Glutamatergic neuron (in vitro differentiated cells): ENCODE measurements at regions not wholly inside any gene's neighbourhood (a gene's known extent, or its start where the extent isn't known, plus 50 kb on each side); places are given as distances from the start of the nearest gene placed in this dataset.

Experiments
- DNase-seq: peaks from one replicate; pipeline ENCODE4 v3.0.0; 2022
- H3K27ac Mint-ChIP-seq: one replicate; pipeline ENCODE4 v1.8.0; 2020; ENCODE audit warnings: mild to moderate bottlenecking, mixed read lengths, inconsistent platforms; ENCODE audit not compliant: unreplicated experiment
- H3K27me3 Mint-ChIP-seq: one replicate; pipeline ENCODE4 v1.8.0; 2020; ENCODE audit warnings: mild to moderate bottlenecking, moderate library complexity, mixed read lengths, inconsistent platforms; ENCODE audit not compliant: unreplicated experiment
- H3K36me3 Mint-ChIP-seq: one replicate; pipeline ENCODE4 v1.8.0; 2020; ENCODE audit warnings: mild to moderate bottlenecking, mixed read lengths, inconsistent platforms; ENCODE audit not compliant: unreplicated experiment
- H3K4me1 Mint-ChIP-seq: one replicate; pipeline ENCODE4 v1.8.0; 2020; ENCODE audit warnings: mild to moderate bottlenecking, low read depth, mixed read lengths, inconsistent platforms; ENCODE audit not compliant: unreplicated experiment
- H3K4me3 Mint-ChIP-seq: one replicate; pipeline ENCODE4 v1.8.0; 2020; ENCODE audit warnings: mild to moderate bottlenecking, mixed read lengths, inconsistent platforms; ENCODE audit not compliant: unreplicated experiment
- H3K9me3 Mint-ChIP-seq: one replicate; pipeline ENCODE4 v1.8.0; 2020; ENCODE audit warnings: mild to moderate bottlenecking, moderate library complexity, mixed read lengths, inconsistent platforms; ENCODE audit not compliant: unreplicated experiment
- TF ChIP-seq, protein P1 (sequence below): fragments of 200-600 bp; sonication (generic); IDR thresholded peaks from one replicate; pipeline ENCODE4 v1.5.0; 2021; ENCODE audit not compliant: partially characterized antibody, unreplicated experiment

DNA sequence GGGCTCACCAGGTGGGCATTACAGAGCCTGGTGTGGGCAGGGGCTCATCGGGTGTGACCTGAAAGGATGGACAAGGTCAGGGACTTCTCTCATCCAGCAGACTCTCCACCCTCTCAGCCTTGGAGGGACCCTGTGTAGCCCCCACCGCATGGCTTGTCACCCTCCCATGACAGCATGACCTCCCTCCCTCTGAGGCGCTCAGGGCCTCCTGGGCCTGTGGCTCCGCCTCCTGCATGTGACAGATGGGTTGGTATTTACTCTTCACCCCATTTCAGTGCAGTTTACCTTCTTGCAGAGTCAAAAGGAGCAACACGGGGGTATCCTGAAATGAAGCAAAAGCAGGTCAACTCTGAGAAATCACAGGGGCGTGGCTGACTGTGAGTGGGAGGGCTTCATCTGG is 298.6 kb upstream of the AJAP1 start:
- no peak overlapping the region for H3K4me3 Mint-ChIP-seq
- no peaks in the 10 kb centered on the region for H3K4me1 Mint-ChIP-seq
- DNase-seq, result no peak
- peaks cover 3% of the 10 kb centered on the region for H3K27me3 Mint-ChIP-seq
- no peak overlapping the region for H3K27ac Mint-ChIP-seq
- no peaks in the 10 kb centered on the region for H3K36me3 Mint-ChIP-seq
- TF ChIP-seq, protein P1, sequence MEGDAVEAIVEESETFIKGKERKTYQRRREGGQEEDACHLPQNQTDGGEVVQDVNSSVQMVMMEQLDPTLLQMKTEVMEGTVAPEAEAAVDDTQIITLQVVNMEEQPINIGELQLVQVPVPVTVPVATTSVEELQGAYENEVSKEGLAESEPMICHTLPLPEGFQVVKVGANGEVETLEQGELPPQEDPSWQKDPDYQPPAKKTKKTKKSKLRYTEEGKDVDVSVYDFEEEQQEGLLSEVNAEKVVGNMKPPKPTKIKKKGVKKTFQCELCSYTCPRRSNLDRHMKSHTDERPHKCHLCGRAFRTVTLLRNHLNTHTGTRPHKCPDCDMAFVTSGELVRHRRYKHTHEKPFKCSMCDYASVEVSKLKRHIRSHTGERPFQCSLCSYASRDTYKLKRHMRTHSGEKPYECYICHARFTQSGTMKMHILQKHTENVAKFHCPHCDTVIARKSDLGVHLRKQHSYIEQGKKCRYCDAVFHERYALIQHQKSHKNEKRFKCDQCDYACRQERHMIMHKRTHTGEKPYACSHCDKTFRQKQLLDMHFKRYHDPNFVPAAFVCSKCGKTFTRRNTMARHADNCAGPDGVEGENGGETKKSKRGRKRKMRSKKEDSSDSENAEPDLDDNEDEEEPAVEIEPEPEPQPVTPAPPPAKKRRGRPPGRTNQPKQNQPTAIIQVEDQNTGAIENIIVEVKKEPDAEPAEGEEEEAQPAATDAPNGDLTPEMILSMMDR, result no peak
- peaks cover 22% of the 10 kb centered on the region for H3K9me3 Mint-ChIP-seq

DNA sequence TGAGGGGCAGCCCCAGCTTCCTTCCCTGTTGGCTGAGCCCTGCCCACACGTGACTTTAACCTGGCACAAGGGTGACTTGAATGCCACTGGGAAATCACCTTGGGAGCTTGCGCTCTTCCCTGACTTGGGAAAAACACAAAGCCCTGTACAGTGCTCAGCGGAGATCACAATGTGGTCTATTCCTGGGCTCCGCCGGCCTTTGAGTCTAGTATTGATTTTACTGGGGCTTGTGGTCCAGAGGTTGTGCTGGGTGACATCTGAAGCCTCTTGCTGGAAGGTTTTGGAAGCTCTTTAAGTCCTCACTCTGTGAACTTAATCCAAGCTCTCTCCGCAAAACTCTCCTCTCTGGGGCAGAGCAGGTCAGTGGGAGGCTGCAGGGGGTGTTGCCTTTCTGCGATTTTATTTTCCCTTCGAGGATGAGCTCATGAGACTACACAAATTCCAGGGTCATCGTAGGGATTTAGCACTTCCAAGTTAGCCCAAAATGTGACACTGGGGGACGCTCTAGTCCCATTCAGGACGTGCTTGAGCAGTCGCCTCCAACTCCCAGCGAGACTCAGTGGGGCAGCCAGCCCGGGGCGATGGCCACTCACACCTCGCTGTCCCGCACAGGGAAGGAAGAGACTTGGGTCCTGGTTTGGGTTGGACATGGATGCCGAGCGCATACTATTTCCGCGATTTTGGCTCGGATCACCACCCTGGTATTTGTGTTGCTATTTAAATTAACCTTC is 291.9 kb upstream of the AJAP1 start:
- H3K4me3 Mint-ChIP-seq, result no peak overlapping the region
- H3K27me3 Mint-ChIP-seq, result peaks cover 5% of the 10 kb centered on the region
- no peak for DNase-seq
- peaks cover 7% of the 10 kb centered on the region for H3K36me3 Mint-ChIP-seq
- TF ChIP-seq, protein P1, result no peak
- peaks cover 25% of the 10 kb centered on the region for H3K9me3 Mint-ChIP-seq
- H3K4me1 Mint-ChIP-seq, result no peaks in the 10 kb centered on the region
- no peak overlapping the region for H3K27ac Mint-ChIP-seq

DNA sequence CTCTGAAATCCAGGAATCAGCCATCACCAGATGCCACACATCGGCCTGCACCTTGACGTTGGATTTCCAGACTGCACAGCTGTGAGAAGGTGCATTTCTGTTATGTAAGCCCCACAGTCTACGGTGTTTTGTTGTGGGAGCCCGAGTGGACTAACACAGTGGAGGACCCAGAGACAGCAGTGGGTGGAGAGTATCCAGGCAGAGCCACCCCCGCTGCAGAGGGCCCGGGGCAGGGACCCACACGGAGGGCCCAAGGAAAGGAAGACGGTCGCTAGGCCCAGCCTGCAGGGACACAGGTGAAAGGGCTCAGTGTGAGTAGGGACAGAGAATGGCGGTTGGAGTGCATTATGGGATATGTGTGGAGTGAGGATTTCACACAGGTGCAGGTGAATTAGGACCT is 288.3 kb upstream of the AJAP1 start:
- Mint-ChIP-seq H3K4me1 (no peaks in the 10 kb centered on the region), H3K27ac (no peak overlapping the region), H3K27me3 (peaks cover 3% of the 10 kb centered on the region), H3K36me3 (peaks cover 7% of the 10 kb centered on the region), H3K4me3 (no peak overlapping the region), H3K9me3 (peaks cover 10% of the 10 kb centered on the region)
- DNase-seq, result no peak
- TF ChIP-seq, protein P1, result no peak

GRCh38 chr1:4367230-4367777 is 287.1 kb upstream of the AJAP1 start:
- peaks cover 3% of the 10 kb centered on the region for H3K27me3 Mint-ChIP-seq
- H3K27ac Mint-ChIP-seq, result no peak overlapping the region
- peaks cover 2% of the 10 kb centered on the region for H3K9me3 Mint-ChIP-seq
- TF ChIP-seq, protein P1, result no peak
- no peak for DNase-seq
- H3K36me3 Mint-ChIP-seq, result no peaks in the 10 kb centered on the region
- no peak overlapping the region for H3K4me3 Mint-ChIP-seq
- no peaks in the 10 kb centered on the region for H3K4me1 Mint-ChIP-seq

GRCh38 chr1:4369335-4369734 is 285.1 kb upstream of the AJAP1 start:
- TF ChIP-seq, protein P1, result no peak
- Mint-ChIP-seq H3K36me3 (peaks cover 5% of the 10 kb centered on the region), H3K4me1 (no peaks in the 10 kb centered on the region), H3K27me3 (peaks cover 1% of the 10 kb centered on the region), H3K9me3 (peaks cover 5% of the 10 kb centered on the region), H3K27ac (no peak overlapping the region), H3K4me3 (no peak overlapping the region)
- DNase-seq, result no peak
